ENCODE measurements at regions not wholly inside any gene's neighbourhood (a gene's known extent, or its start where the extent isn't known, plus 50 kb on each side); places are given as distances from the start of the nearest gene placed in this dataset.

DNA sequence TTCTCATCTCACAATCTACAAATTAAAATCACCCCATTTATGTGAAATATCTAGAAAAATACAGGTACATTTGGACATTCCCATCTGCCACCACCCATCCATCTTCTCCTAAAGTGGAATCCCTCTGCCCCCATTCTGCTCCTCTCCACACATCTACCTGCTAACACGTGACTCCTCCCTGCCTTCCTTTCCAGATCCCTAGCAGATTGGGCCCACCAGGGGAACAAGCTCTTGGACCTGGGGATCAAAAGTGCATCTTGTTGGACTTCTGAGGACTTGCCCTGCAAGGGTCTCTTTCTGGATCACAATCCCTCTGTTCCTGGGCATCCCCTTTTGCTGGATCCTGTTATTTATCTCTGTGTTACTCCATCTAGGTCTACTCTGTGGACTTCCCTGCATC lies 107.6 kb downstream of the ZNF280B start:
- no peaks in the 10 kb centered on the region for H3K36me3 Mint-ChIP-seq
- ATAC-seq (ENCODE audit: low read depth), result no peak
- DNase-seq (ENCODE audit: low spot score in 2 of 2), result no peak
- no peak overlapping the region for H3K4me3 Mint-ChIP-seq
- peaks cover 37% of the 10 kb centered on the region for H3K4me1 Mint-ChIP-seq
- no peaks in the 10 kb centered on the region for H3K9me3 Mint-ChIP-seq
- H3K27me3 Mint-ChIP-seq, result no peaks in the 10 kb centered on the region
- H3K27ac Mint-ChIP-seq, result peak overlapping the region; percentile 43

- H3K27ac Mint-ChIP-seq, result peak overlapping the region; percentile 43
- peaks cover 39% of the 10 kb centered on the region for H3K4me1 Mint-ChIP-seq
- H3K9me3 Mint-ChIP-seq, result no peaks in the 10 kb centered on the region
- DNase-seq (ENCODE audit: low spot score in 2 of 2) (no peak), ATAC-seq (ENCODE audit: low read depth) (no peak)
- no peak overlapping the region for H3K4me3 Mint-ChIP-seq
- no peaks in the 10 kb centered on the region for H3K36me3 Mint-ChIP-seq
- H3K27me3 Mint-ChIP-seq, result no peaks in the 10 kb centered on the region
Measured at GRCh38 chr22:22401381-22401780, 107.2 kb downstream of the ZNF280B start.

- Mint-ChIP-seq H3K36me3 (no peaks in the 10 kb centered on the region), H3K27me3 (no peaks in the 10 kb centered on the region), H3K4me1 (peaks cover 35% of the 10 kb centered on the region), H3K9me3 (no peaks in the 10 kb centered on the region), H3K4me3 (no peak overlapping the region), H3K27ac (no peak overlapping the region)
- DNase-seq (ENCODE audit: low spot score in 2 of 2) (no peak), ATAC-seq (ENCODE audit: low read depth) (no peak)
Measured at GRCh38 chr22:22403306-22403705, 105.2 kb downstream of the ZNF280B start.

DNA sequence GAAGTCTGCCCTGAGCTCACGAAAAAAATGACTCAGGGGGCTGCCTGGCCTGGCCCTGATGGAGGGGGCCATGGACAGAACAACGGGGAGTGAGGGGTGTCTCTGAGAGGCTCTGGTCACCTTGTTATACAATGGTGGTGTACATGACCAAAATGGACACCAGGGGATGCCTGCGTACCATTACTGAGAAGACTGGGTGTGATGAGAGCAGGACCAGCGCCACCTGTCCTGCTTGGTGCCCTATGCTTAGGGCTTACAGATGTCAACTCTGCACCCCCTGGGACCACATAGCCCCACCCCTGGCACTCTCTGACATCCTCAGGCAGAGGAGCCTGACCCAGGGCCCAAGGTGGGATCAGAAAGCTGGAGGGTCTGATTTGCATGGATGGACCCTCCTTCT lies 104.8 kb downstream of the ZNF280B start:
- ATAC-seq (ENCODE audit: low read depth), result peak; percentile 44
- Mint-ChIP-seq H3K27me3 (no peaks in the 10 kb centered on the region), H3K9me3 (no peaks in the 10 kb centered on the region), H3K4me1 (peaks cover 40% of the 10 kb centered on the region), H3K4me3 (peak overlapping the region; percentile 14), H3K36me3 (no peaks in the 10 kb centered on the region), H3K27ac (no peak overlapping the region)
- no peak for DNase-seq (ENCODE audit: low spot score in 2 of 2)

GRCh38 chr22:22404598-22405284 lies 103.8 kb downstream of the ZNF280B start:
- ATAC-seq (ENCODE audit: low read depth) (peak; percentile 95), DNase-seq (ENCODE audit: low spot score in 2 of 2) (peak; percentile 35 to 54)
- Mint-ChIP-seq H3K4me3 (peak overlapping the region; percentile 7), H3K27ac (no peak overlapping the region), H3K9me3 (no peaks in the 10 kb centered on the region), H3K27me3 (no peaks in the 10 kb centered on the region), H3K36me3 (no peaks in the 10 kb centered on the region), H3K4me1 (peaks cover 48% of the 10 kb centered on the region)

- no peaks in the 10 kb centered on the region for H3K9me3 Mint-ChIP-seq
- ATAC-seq (ENCODE audit: low read depth) (no peak), DNase-seq (ENCODE audit: low spot score in 2 of 2) (no peak)
- peaks cover 52% of the 10 kb centered on the region for H3K4me1 Mint-ChIP-seq
- H3K36me3 Mint-ChIP-seq, result no peaks in the 10 kb centered on the region
- no peak overlapping the region for H3K4me3 Mint-ChIP-seq
- H3K27me3 Mint-ChIP-seq, result no peaks in the 10 kb centered on the region
- H3K27ac Mint-ChIP-seq, result no peak overlapping the region
Measured at GRCh38 chr22:22406445-22407027, 102.0 kb downstream of the ZNF280B start.

- Mint-ChIP-seq H3K36me3 (no peaks in the 10 kb centered on the region), H3K27ac (no peak overlapping the region), H3K4me1 (peaks cover 50% of the 10 kb centered on the region), H3K27me3 (no peaks in the 10 kb centered on the region), H3K4me3 (no peak overlapping the region), H3K9me3 (no peaks in the 10 kb centered on the region)
- DNase-seq (ENCODE audit: low spot score in 2 of 2), result no peak
- no peak for ATAC-seq (ENCODE audit: low read depth)
Measured at GRCh38 chr22:22407061-22407460, 101.5 kb downstream of the ZNF280B start.

- H3K27me3 Mint-ChIP-seq, result peaks cover 1% of the 10 kb centered on the region
- H3K36me3 Mint-ChIP-seq, result no peaks in the 10 kb centered on the region
- H3K4me1 Mint-ChIP-seq, result peaks cover 53% of the 10 kb centered on the region
- H3K4me3 Mint-ChIP-seq, result no peak overlapping the region
- ATAC-seq (ENCODE audit: low read depth), result no peak
- no peaks in the 10 kb centered on the region for H3K9me3 Mint-ChIP-seq
- no peak overlapping the region for H3K27ac Mint-ChIP-seq
- no peak for DNase-seq (ENCODE audit: low spot score in 2 of 2)
Measured at GRCh38 chr22:22408269-22408668, 100.3 kb downstream of the ZNF280B start.

GRCh38 chr22:22408731-22409696 lies 99.5 kb downstream of the ZNF280B start:
- peak; percentile 21 to 33 for DNase-seq (ENCODE audit: low spot score in 2 of 2)
- ATAC-seq (ENCODE audit: low read depth), result peak; percentile 23
- no peaks in the 10 kb centered on the region for H3K9me3 Mint-ChIP-seq
- H3K4me1 Mint-ChIP-seq, result peaks cover 50% of the 10 kb centered on the region
- H3K36me3 Mint-ChIP-seq, result no peaks in the 10 kb centered on the region
- no peak overlapping the region for H3K4me3 Mint-ChIP-seq
- H3K27me3 Mint-ChIP-seq, result peaks cover 3% of the 10 kb centered on the region
- H3K27ac Mint-ChIP-seq, result no peak overlapping the region

DNA sequence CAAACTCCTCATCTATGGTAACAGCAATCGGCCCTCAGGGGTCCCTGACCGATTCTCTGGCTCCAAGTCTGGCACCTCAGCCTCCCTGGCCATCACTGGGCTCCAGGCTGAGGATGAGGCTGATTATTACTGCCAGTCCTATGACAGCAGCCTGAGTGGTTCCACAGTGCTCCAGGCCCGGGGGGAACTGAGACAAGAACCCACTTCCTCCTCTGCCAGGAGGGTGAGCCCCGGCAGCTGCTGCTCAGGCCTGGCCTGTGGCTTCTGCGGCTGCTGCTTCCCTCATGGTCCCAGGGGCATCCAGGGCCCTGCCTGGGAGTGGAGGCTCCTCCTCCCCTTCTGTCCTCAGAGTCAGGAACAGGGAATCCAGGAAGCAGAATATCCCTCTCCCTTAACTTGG lies 98.4 kb downstream of the ZNF280B start:
- DNase-seq (ENCODE audit: low spot score in 2 of 2) (peak; percentile 63 to 73), ATAC-seq (ENCODE audit: low read depth) (peak; percentile 98)
- Mint-ChIP-seq H3K27ac (peak overlapping the region; percentile 20), H3K36me3 (no peaks in the 10 kb centered on the region), H3K4me3 (peak overlapping the region; percentile 71), H3K9me3 (no peaks in the 10 kb centered on the region), H3K4me1 (peaks cover 43% of the 10 kb centered on the region), H3K27me3 (peaks cover 4% of the 10 kb centered on the region)

DNA sequence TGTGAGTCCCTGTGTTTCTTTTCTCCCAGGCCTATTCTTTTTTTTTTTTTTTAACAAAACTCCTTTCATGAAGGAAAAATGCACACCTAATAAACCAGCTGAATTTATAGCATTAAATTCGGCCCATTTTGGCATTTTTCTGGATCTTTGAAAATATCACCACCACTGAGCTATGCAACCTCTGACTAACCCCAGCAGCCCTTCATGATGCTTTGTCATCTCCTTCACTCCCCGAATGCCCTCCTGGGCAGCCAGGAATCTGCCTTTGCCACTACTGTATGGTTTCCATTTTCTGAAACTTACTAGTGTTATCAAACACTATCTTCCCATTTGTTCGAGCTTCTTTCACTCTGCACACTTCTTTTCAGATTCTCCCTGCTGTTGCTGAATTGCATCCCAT lies 97.9 kb downstream of the ZNF280B start:
- Mint-ChIP-seq H3K4me1 (peaks cover 43% of the 10 kb centered on the region), H3K27me3 (peaks cover 4% of the 10 kb centered on the region), H3K36me3 (no peaks in the 10 kb centered on the region), H3K4me3 (peak overlapping the region; percentile 71), H3K9me3 (no peaks in the 10 kb centered on the region), H3K27ac (no peak overlapping the region)
- no peak for ATAC-seq (ENCODE audit: low read depth)
- DNase-seq (ENCODE audit: low spot score in 2 of 2), result no peak

- Mint-ChIP-seq H3K4me1 (peaks cover 22% of the 10 kb centered on the region), H3K4me3 (no peak overlapping the region), H3K9me3 (no peaks in the 10 kb centered on the region), H3K36me3 (no peaks in the 10 kb centered on the region), H3K27me3 (peaks cover 6% of the 10 kb centered on the region), H3K27ac (no peak overlapping the region)
- no peak for ATAC-seq (ENCODE audit: low read depth)
- no peak for DNase-seq (ENCODE audit: low spot score in 2 of 2)
Measured at GRCh38 chr22:22414266-22414665, 94.3 kb downstream of the ZNF280B start.

GRCh38 chr22:22417495-22418162 lies 90.9 kb downstream of the ZNF280B start:
- Mint-ChIP-seq H3K4me3 (no peak overlapping the region), H3K27me3 (peaks cover 5% of the 10 kb centered on the region), H3K9me3 (no peaks in the 10 kb centered on the region), H3K27ac (no peak overlapping the region), H3K4me1 (peaks cover 11% of the 10 kb centered on the region), H3K36me3 (no peaks in the 10 kb centered on the region)
- no peak for DNase-seq (ENCODE audit: low spot score in 2 of 2)
- ATAC-seq (ENCODE audit: low read depth), result no peak

- Mint-ChIP-seq H3K9me3 (no peaks in the 10 kb centered on the region), H3K27ac (no peak overlapping the region), H3K4me1 (peaks cover 11% of the 10 kb centered on the region), H3K4me3 (no peak overlapping the region), H3K27me3 (peaks cover 5% of the 10 kb centered on the region), H3K36me3 (no peaks in the 10 kb centered on the region)
- DNase-seq (ENCODE audit: low spot score in 2 of 2) (no peak), ATAC-seq (ENCODE audit: low read depth) (no peak)
Measured at GRCh38 chr22:22418163-22418549, 90.4 kb downstream of the ZNF280B start.

Measured in memory B cell (primary cell).